ENCODE measurements at regions not wholly inside any gene's neighbourhood (a gene's known extent, or its start where the extent isn't known, plus 50 kb on each side); places are given as distances from the start of the nearest gene placed in this dataset.

DNA sequence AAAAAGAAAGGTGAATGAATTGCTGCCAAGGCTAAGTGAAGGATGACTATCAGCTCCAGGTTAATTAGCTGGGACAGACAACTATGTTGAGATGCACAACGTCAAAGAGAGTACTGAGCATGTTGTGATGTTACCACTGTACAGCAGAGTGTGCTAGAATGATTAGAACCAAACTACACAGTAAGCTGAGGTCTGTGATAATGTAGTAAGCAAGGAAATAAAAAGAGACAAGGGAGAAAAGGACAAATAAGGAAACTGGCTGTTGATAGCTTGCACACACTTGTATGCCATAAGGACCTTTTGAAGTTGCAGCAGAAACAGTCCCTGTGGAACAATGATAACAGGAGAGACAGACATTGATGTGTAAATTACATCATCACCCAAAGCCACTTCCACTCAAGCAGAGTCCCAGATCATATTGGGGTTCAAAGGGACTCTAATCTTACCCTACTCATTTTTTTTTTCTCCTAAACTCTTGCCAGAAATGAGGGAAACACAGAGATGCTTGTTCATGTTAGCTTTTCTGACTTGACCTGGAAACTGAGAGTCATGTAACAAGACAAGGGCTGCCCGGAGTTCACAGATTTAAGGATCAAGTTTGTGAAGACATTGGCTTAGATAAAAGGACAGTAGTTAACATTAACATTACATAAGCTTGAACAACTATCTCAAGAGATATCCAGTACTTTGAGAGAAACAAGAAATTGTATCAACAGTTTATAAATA is 189.9 kb downstream of the CENPW start:
- Histone ChIP-seq H2AFZ (no peak overlapping the region), H3K79me2 (replicated peaks; ENCODE audit: insufficient read depth) (no peaks in the 10 kb centered on the region)
- ATAC-seq, result no peak

DNA sequence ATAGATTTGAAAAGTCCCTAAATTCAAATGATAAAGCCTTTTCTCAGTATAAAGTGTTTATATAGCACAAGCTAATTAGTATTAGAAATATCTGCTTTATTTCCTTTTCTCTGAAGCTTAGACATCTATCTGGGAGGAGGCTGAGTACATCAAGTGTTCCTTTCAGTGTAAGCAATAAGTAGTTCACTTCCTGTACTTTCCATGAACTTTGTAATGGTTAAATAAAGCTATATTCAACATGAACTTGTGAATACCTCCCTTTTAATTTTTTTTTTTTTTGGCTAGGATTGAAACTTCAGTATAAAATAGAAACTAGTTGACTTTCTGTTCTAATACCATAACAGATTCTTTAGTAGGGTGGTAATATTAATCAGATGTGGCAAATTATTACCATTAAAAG is 190.9 kb downstream of the CENPW start:
- Histone ChIP-seq H2AFZ (no peak overlapping the region), H3K36me3 (ENCODE audit: insufficient read depth) (no peaks in the 10 kb centered on the region), H3K4me3 (no peak overlapping the region), H3K4me1 (ENCODE audit: insufficient read depth) (no peaks in the 10 kb centered on the region), H4K20me1 (replicated peaks; ENCODE audit: insufficient read depth) (no peaks in the 10 kb centered on the region), H3K79me2 (replicated peaks; ENCODE audit: insufficient read depth) (no peaks in the 10 kb centered on the region), H3K4me2 (no peak overlapping the region), H3K9me2 (ENCODE audit: insufficient read depth) (no peaks in the 10 kb centered on the region), H3K27me3 (ENCODE audit: insufficient read depth) (no peaks in the 10 kb centered on the region), H3K27ac (ENCODE audit: low read depth) (no peak overlapping the region), H3F3A (replicated peaks; ENCODE audit: low read depth) (no peaks in the 10 kb centered on the region)
- Mint-ChIP-seq H3K27me3 (ENCODE audit: insufficient read depth, low read depth, poor library complexity) (no peaks in the 10 kb centered on the region), H3K36me3 (ENCODE audit: low read depth) (no peaks in the 10 kb centered on the region), H3K4me3 (no peak overlapping the region), H3K4me1 (peaks cover 30% of the 10 kb centered on the region), H3K27ac (no peak overlapping the region), H3K9me3 (no peaks in the 10 kb centered on the region)
- DNase-seq (ENCODE audit: low spot score), result no peak
- TF ChIP-seq, protein P1, sequence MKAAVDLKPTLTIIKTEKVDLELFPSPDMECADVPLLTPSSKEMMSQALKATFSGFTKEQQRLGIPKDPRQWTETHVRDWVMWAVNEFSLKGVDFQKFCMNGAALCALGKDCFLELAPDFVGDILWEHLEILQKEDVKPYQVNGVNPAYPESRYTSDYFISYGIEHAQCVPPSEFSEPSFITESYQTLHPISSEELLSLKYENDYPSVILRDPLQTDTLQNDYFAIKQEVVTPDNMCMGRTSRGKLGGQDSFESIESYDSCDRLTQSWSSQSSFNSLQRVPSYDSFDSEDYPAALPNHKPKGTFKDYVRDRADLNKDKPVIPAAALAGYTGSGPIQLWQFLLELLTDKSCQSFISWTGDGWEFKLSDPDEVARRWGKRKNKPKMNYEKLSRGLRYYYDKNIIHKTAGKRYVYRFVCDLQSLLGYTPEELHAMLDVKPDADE (IDR thresholded peaks at IDR 0.05), result no peak
- TF ChIP-seq ZNF114 (CRISPR knock-in tag; IDR thresholded peaks at IDR 0.05), result no peak
- no peak for TF ChIP-seq EZH2 (IDR thresholded peaks at IDR 0.05; ENCODE audit: low read depth, unreplicated experiment)
- ATAC-seq, result no peak

More for the DNA sequence above, 189.9 kb downstream of the CENPW start:
- H3K9me3 Mint-ChIP-seq, result no peaks in the 10 kb centered on the region
- no peaks in the 10 kb centered on the region for H3K36me3 Mint-ChIP-seq (ENCODE audit: low read depth)
- peaks cover 30% of the 10 kb centered on the region for H3K4me1 Mint-ChIP-seq
- Histone ChIP-seq H3K4me3 (no peak overlapping the region), H3F3A (replicated peaks; ENCODE audit: low read depth) (no peaks in the 10 kb centered on the region), H3K27ac (ENCODE audit: low read depth) (no peak overlapping the region), H3K9me2 (ENCODE audit: insufficient read depth) (no peaks in the 10 kb centered on the region), H4K20me1 (replicated peaks; ENCODE audit: insufficient read depth) (no peaks in the 10 kb centered on the region), H3K4me2 (no peak overlapping the region), H3K4me1 (ENCODE audit: insufficient read depth) (no peaks in the 10 kb centered on the region), H3K27me3 (ENCODE audit: insufficient read depth) (no peaks in the 10 kb centered on the region), H3K36me3 (ENCODE audit: insufficient read depth) (no peaks in the 10 kb centered on the region)
- no peak overlapping the region for H3K27ac Mint-ChIP-seq
- no peaks in the 10 kb centered on the region for H3K27me3 Mint-ChIP-seq (ENCODE audit: insufficient read depth, low read depth, poor library complexity)
- H3K4me3 Mint-ChIP-seq, result no peak overlapping the region
- DNase-seq (ENCODE audit: low spot score), result no peak
- TF ChIP-seq EZH2 (IDR thresholded peaks at IDR 0.05; ENCODE audit: low read depth, unreplicated experiment) (no peak), EZH2phosphoT487 (IDR thresholded peaks at IDR 0.05; ENCODE audit: unreplicated experiment) (no peak)

DNA sequence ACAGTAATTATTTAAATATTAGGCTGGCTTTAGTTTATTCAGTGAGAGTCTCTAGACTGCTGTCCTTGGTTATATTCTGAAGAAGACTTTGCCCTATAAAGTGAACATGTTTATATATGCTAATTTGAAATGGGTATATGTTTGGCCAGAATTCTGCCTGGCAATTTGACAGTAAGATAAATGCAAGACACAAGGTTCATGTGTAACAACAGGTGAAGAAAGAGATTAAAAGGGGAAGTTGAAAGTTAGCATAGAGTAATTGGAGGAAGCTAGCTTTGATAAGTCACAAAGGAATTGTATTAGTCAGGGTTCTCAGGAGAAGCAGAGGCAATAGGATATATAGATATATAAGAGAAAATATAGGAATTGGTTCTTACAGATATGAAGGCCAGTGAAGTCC is 191.4 kb downstream of the CENPW start:
- Mint-ChIP-seq H3K9me3 (no peaks in the 10 kb centered on the region), H3K4me1 (peaks cover 26% of the 10 kb centered on the region), H3K4me3 (no peak overlapping the region), H3K27me3 (ENCODE audit: insufficient read depth, low read depth, poor library complexity) (no peaks in the 10 kb centered on the region), H3K27ac (no peak overlapping the region), H3K36me3 (ENCODE audit: low read depth) (no peaks in the 10 kb centered on the region)
- Histone ChIP-seq H3K4me3 (no peak overlapping the region), H2AFZ (no peak overlapping the region), H3K27me3 (ENCODE audit: insufficient read depth) (no peaks in the 10 kb centered on the region), H3K9me2 (ENCODE audit: insufficient read depth) (no peaks in the 10 kb centered on the region), H3K4me2 (no peak overlapping the region), H3K27ac (ENCODE audit: low read depth) (no peak overlapping the region), H3K36me3 (ENCODE audit: insufficient read depth) (no peaks in the 10 kb centered on the region), H3K4me1 (ENCODE audit: insufficient read depth) (no peaks in the 10 kb centered on the region), H3K79me2 (replicated peaks; ENCODE audit: insufficient read depth) (no peaks in the 10 kb centered on the region), H3F3A (replicated peaks; ENCODE audit: low read depth) (no peaks in the 10 kb centered on the region), H4K20me1 (replicated peaks; ENCODE audit: insufficient read depth) (no peaks in the 10 kb centered on the region)
- no peak for DNase-seq (ENCODE audit: low spot score)
- ATAC-seq, result no peak
- no peak for TF ChIP-seq POLR2AphosphoS5 (IDR thresholded peaks at IDR 0.05; ENCODE audit: low read depth)
- TF ChIP-seq ZNF114 (CRISPR knock-in tag; IDR thresholded peaks at IDR 0.05), result no peak
- TF ChIP-seq, protein P2, sequence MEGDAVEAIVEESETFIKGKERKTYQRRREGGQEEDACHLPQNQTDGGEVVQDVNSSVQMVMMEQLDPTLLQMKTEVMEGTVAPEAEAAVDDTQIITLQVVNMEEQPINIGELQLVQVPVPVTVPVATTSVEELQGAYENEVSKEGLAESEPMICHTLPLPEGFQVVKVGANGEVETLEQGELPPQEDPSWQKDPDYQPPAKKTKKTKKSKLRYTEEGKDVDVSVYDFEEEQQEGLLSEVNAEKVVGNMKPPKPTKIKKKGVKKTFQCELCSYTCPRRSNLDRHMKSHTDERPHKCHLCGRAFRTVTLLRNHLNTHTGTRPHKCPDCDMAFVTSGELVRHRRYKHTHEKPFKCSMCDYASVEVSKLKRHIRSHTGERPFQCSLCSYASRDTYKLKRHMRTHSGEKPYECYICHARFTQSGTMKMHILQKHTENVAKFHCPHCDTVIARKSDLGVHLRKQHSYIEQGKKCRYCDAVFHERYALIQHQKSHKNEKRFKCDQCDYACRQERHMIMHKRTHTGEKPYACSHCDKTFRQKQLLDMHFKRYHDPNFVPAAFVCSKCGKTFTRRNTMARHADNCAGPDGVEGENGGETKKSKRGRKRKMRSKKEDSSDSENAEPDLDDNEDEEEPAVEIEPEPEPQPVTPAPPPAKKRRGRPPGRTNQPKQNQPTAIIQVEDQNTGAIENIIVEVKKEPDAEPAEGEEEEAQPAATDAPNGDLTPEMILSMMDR (conservative IDR thresholded peaks at IDR 0.05; ENCODE audit: low read depth in 2 of 2), result no peak
- TF ChIP-seq, protein P1 (IDR thresholded peaks at IDR 0.05), result no peak
- TF ChIP-seq JUNB (IDR thresholded peaks at IDR 0.05; ENCODE audit: unreplicated experiment), result no peak
- TF ChIP-seq ZNF331 (CRISPR knock-in tag; IDR thresholded peaks at IDR 0.05; ENCODE audit: low read depth), result no peak
- TF ChIP-seq NANOG (IDR thresholded peaks at IDR 0.05; ENCODE audit: borderline replicate concordance), result no peak
- TF ChIP-seq, protein P3, sequence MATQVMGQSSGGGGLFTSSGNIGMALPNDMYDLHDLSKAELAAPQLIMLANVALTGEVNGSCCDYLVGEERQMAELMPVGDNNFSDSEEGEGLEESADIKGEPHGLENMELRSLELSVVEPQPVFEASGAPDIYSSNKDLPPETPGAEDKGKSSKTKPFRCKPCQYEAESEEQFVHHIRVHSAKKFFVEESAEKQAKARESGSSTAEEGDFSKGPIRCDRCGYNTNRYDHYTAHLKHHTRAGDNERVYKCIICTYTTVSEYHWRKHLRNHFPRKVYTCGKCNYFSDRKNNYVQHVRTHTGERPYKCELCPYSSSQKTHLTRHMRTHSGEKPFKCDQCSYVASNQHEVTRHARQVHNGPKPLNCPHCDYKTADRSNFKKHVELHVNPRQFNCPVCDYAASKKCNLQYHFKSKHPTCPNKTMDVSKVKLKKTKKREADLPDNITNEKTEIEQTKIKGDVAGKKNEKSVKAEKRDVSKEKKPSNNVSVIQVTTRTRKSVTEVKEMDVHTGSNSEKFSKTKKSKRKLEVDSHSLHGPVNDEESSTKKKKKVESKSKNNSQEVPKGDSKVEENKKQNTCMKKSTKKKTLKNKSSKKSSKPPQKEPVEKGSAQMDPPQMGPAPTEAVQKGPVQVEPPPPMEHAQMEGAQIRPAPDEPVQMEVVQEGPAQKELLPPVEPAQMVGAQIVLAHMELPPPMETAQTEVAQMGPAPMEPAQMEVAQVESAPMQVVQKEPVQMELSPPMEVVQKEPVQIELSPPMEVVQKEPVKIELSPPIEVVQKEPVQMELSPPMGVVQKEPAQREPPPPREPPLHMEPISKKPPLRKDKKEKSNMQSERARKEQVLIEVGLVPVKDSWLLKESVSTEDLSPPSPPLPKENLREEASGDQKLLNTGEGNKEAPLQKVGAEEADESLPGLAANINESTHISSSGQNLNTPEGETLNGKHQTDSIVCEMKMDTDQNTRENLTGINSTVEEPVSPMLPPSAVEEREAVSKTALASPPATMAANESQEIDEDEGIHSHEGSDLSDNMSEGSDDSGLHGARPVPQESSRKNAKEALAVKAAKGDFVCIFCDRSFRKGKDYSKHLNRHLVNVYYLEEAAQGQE (IDR thresholded peaks at IDR 0.05; ENCODE audit: unreplicated experiment), result no peak
